IPS DF 6.9 (cell line): ENCODE measurements at regions not wholly inside any gene's neighbourhood (a gene's known extent, or its start where the extent isn't known, plus 50 kb on each side); places are given as distances from the start of the nearest gene placed in this dataset.
"Not testable (repeated sequence)": the region's sequence is repeated elsewhere in the genome, so short reads cannot be mapped to it uniquely, and the experiment has no call there.

Experiments
- DNase-seq: peaks from one replicate; pipeline ENCODE4 v3.0.0-alpha.2; 2013; ENCODE audit warnings: low read depth, low spot score
- H3K27ac ChIP-seq: one replicate; pipeline ENCODE4 v1.5.1; 2013; ENCODE audit warnings: low read length, control low read depth
- H3K27me3 ChIP-seq: 2 replicates; pipeline ENCODE4 v1.6.1; 2013; ENCODE audit warnings: mild to moderate bottlenecking, low read length; ENCODE audit not compliant: control insufficient read depth, insufficient read depth
- H3K36me3 ChIP-seq: 2 replicates; pipeline ENCODE4 v1.6.1; 2013; ENCODE audit warnings: low read length; ENCODE audit not compliant: control insufficient read depth, insufficient read depth
- H3K4me1 ChIP-seq: 2 replicates; pipeline ENCODE4 v1.6.1; 2013; ENCODE audit warnings: low read length; ENCODE audit not compliant: control insufficient read depth, insufficient read depth
- H3K4me3 ChIP-seq: 2 replicates; pipeline ENCODE4 v1.5.1; 2013; ENCODE audit warnings: mild to moderate bottlenecking, low read length
- H3K9me3 ChIP-seq: 2 replicates; pipeline ENCODE4 v1.6.1; 2013; ENCODE audit warnings: low read length, inconsistent platforms; ENCODE audit not compliant: control insufficient read depth, insufficient read depth
- WGBS: extraction: QIAGEN DNeasy Blood & Tissue Kit; methylation state at CpG from one replicate; pipeline ENCODE4 v1.1.7; 2013; ENCODE audit warnings: mixed read lengths, missing lambda C conversion rate; ENCODE audit not compliant: insufficient read length, insufficient coverage; 5-methylcytosine and 5-hydroxymethylcytosine counted together

- no peak overlapping the region for H3K4me3 ChIP-seq
- H3K9me3 ChIP-seq, result no peaks in the 10 kb centered on the region
- H3K4me1 ChIP-seq, result peaks cover 7% of the 10 kb centered on the region; the same call in 1 of the 2 replicates
- no peak for DNase-seq
- no peaks in the 10 kb centered on the region for H3K27me3 ChIP-seq
- no peaks in the 10 kb centered on the region for H3K36me3 ChIP-seq
- no CpG with 5 or more reads among the region's 3 CpGs for WGBS
- no peak overlapping the region for H3K27ac ChIP-seq
Measured at GRCh38 chr3:170814822-170815221, 55.2 kb downstream of the RPL22L1 start.

- WGBS, result no CpG with 5 or more reads among the region's 5 CpGs
Measured at GRCh38 chr3:170813266-170813665, 56.7 kb downstream of the RPL22L1 start.

GRCh38 chr3:170811928-170812591 lies 57.9 kb downstream of the RPL22L1 start:
- no peak overlapping the region for H3K27ac ChIP-seq
- no peaks in the 10 kb centered on the region for H3K9me3 ChIP-seq
- H3K4me3 ChIP-seq, result no peak overlapping the region
- no CpG with 5 or more reads among the region's 8 CpGs for WGBS
- H3K36me3 ChIP-seq, result no peaks in the 10 kb centered on the region
- H3K4me1 ChIP-seq, result peaks cover 5% of the 10 kb centered on the region; the same call in 1 of the 2 replicates
- DNase-seq, result peak; percentile 79
- no peaks in the 10 kb centered on the region for H3K27me3 ChIP-seq

More at GRCh38 chr3:170813266-170813665, 56.7 kb downstream of the RPL22L1 start:
- Histone ChIP-seq H3K9me3 (no peaks in the 10 kb centered on the region), H3K4me3 (no peak overlapping the region), H3K27me3 (no peaks in the 10 kb centered on the region), H3K36me3 (no peaks in the 10 kb centered on the region), H3K27ac (no peak overlapping the region), H3K4me1 (peaks cover 7% of the 10 kb centered on the region; the same call in 1 of the 2 replicates)
- DNase-seq, result no peak

GRCh38 chr3:170811515-170811914 lies 58.5 kb downstream of the RPL22L1 start:
- Histone ChIP-seq H3K9me3 (no peaks in the 10 kb centered on the region), H3K36me3 (no peaks in the 10 kb centered on the region), H3K27me3 (no peaks in the 10 kb centered on the region), H3K4me1 (peaks cover 5% of the 10 kb centered on the region; the same call in 1 of the 2 replicates), H3K4me3 (no peak overlapping the region), H3K27ac (no peak overlapping the region)
- DNase-seq, result no peak
- no CpG with 5 or more reads among the region's 5 CpGs for WGBS

- Histone ChIP-seq H3K9me3 (no peaks in the 10 kb centered on the region), H3K4me1 (peaks cover 3% of the 10 kb centered on the region; the same call in 1 of the 2 replicates), H3K36me3 (no peaks in the 10 kb centered on the region), H3K27me3 (no peaks in the 10 kb centered on the region), H3K4me3 (no peak overlapping the region), H3K27ac (no peak overlapping the region)
- no CpG with 5 or more reads among the region's 1 CpG for WGBS
- DNase-seq, result no peak
Measured at GRCh38 chr3:170809975-170810357, 60.0 kb downstream of the RPL22L1 start.

- DNase-seq, result peak; percentile 41
- Histone ChIP-seq H3K4me3 (no peak overlapping the region), H3K36me3 (no peaks in the 10 kb centered on the region), H3K4me1 (peaks cover 3% of the 10 kb centered on the region; the same call in 1 of the 2 replicates), H3K27me3 (no peaks in the 10 kb centered on the region), H3K9me3 (no peaks in the 10 kb centered on the region), H3K27ac (no peak overlapping the region)
- WGBS, result no CpG with 5 or more reads among the region's 14 CpGs
Measured at GRCh38 chr3:170809007-170809974, 60.7 kb downstream of the RPL22L1 start.

GRCh38 chr3:170808041-170808440 lies 62.0 kb downstream of the RPL22L1 start:
- Histone ChIP-seq H3K27ac (no peak overlapping the region), H3K36me3 (no peaks in the 10 kb centered on the region), H3K4me3 (no peak overlapping the region), H3K27me3 (no peaks in the 10 kb centered on the region), H3K9me3 (no peaks in the 10 kb centered on the region), H3K4me1 (peaks cover 2% of the 10 kb centered on the region; the same call in 1 of the 2 replicates)
- DNase-seq, result no peak
- WGBS, result no CpG with 5 or more reads among the region's 5 CpGs

GRCh38 chr3:170806676-170807075 lies 63.3 kb downstream of the RPL22L1 start:
- no peaks in the 10 kb centered on the region for H3K27me3 ChIP-seq
- no peaks in the 10 kb centered on the region for H3K9me3 ChIP-seq
- no peak for DNase-seq
- no CpG with 5 or more reads among the region's 2 CpGs for WGBS
- H3K27ac ChIP-seq, result no peak overlapping the region
- no peaks in the 10 kb centered on the region for H3K4me1 ChIP-seq
- H3K4me3 ChIP-seq, result no peak overlapping the region
- H3K36me3 ChIP-seq, result no peaks in the 10 kb centered on the region

- WGBS, result no CpG with 5 or more reads among the region's 5 CpGs
- no peak overlapping the region for H3K4me3 ChIP-seq
- H3K27me3 ChIP-seq, result no peaks in the 10 kb centered on the region
- H3K36me3 ChIP-seq, result no peaks in the 10 kb centered on the region
- no peaks in the 10 kb centered on the region for H3K9me3 ChIP-seq
- no peak overlapping the region for H3K27ac ChIP-seq
- DNase-seq, result no peak
- H3K4me1 ChIP-seq, result no peaks in the 10 kb centered on the region
Measured at GRCh38 chr3:170806141-170806540, 63.9 kb downstream of the RPL22L1 start.

GRCh38 chr3:170805296-170805695 lies 64.7 kb downstream of the RPL22L1 start:
- not testable (repeated sequence) for H3K4me3 ChIP-seq, H3K9me3 ChIP-seq, H3K4me1 ChIP-seq, H3K36me3 ChIP-seq, H3K27me3 ChIP-seq, DNase-seq, H3K27ac ChIP-seq
- no CpG with 5 or more reads among the region's 1 CpG for WGBS
